A673 (cell line): ENCODE measurements at regions not wholly inside any gene's neighbourhood (a gene's known extent, or its start where the extent isn't known, plus 50 kb on each side); places are given as distances from the start of the nearest gene placed in this dataset.

Source experiments
- BruUV-seq: library from RNA; stranded (reverse); fragments of 400-500 nt; replicated peaks from 2 replicates; lab custom pipeline; 2021; lab: Mats Ljungman, UMichigan
- CTCF ChIA-PET: fragments of 300-600 bp; sonication (Branson Sonifier 250); formaldehyde crosslinking; loops from one replicate; lab custom pipeline; 2022; ENCODE audit warnings: antibody characterized with exemption; lab: Charles Lee
- POLR2A ChIA-PET: fragments of 300-600 bp; sonication (Branson Sonifier 250); formaldehyde crosslinking; loops from one replicate; lab custom pipeline; 2022; ENCODE audit warnings: antibody characterized with exemption; ENCODE audit not compliant: low non-redundant PET; lab: Charles Lee
- DNase-seq: peaks from one replicate; pipeline ENCODE4 v3.0.0-alpha.2; 2015; ENCODE audit warnings: low spot score
- H3K27ac ChIP-seq: fragments of 200-600 bp; sonication (generic); 2 replicates; pipeline ENCODE4 v1.5.1; 2016; ENCODE audit warnings: mixed run types, low read depth, mild to moderate bottlenecking, mixed read lengths, antibody characterized with exemption, low read length; ENCODE audit not compliant: poor library complexity, severe bottlenecking
- H3K27me3 ChIP-seq: fragments of 200-600 bp; sonication (generic); replicated peaks from 2 replicates; pipeline ENCODE4 v1.6.1; 2017; ENCODE audit warnings: mixed run types, low read depth, mild to moderate bottlenecking, mixed read lengths, antibody characterized with exemption, low read length; ENCODE audit not compliant: insufficient read depth, poor library complexity
- H3K36me3 ChIP-seq: fragments of 200-600 bp; sonication (generic); 2 replicates; pipeline ENCODE4 v1.6.1; 2016; ENCODE audit warnings: mixed run types, mild to moderate bottlenecking, mixed read lengths, antibody characterized with exemption, low read length; ENCODE audit not compliant: insufficient read depth, poor library complexity, severe bottlenecking
- H3K4me1 ChIP-seq: fragments of 200-600 bp; sonication (generic); 2 replicates; pipeline ENCODE4 v1.6.1; 2017; ENCODE audit warnings: mixed run types, mild to moderate bottlenecking, mixed read lengths, antibody characterized with exemption, low read length; ENCODE audit not compliant: insufficient read depth, poor library complexity, severe bottlenecking
- H3K4me3 ChIP-seq: fragments of 200-600 bp; sonication (generic); 2 replicates; pipeline ENCODE4 v1.5.1; 2016; ENCODE audit warnings: low read depth, mixed run types, mild to moderate bottlenecking, mixed read lengths, low read length; ENCODE audit not compliant: poor library complexity, severe bottlenecking
- H3K9me3 ChIP-seq: fragments of 200-600 bp; sonication (generic); 2 replicates; pipeline ENCODE4 v1.6.1; 2016; ENCODE audit warnings: mixed run types, low read depth, mild to moderate bottlenecking, mixed read lengths, antibody characterized with exemption, low read length; ENCODE audit not compliant: poor library complexity, severe bottlenecking
- CTCF ChIP-seq: fragments of 300-800, 200-600 bp; sonication (generic); conservative IDR thresholded peaks from 2 replicates; pipeline ENCODE4 v1.5.1; 2017; ENCODE audit warnings: low read depth, mild to moderate bottlenecking, antibody characterized with exemption, low read length, moderate library complexity, mixed read lengths
- EZH2 ChIP-seq: fragments of 200-600 bp; sonication (generic); IDR thresholded peaks from 2 replicates; pipeline ENCODE4 v1.6.1; 2017; ENCODE audit warnings: borderline replicate concordance, low read depth, mild to moderate bottlenecking, mixed read lengths, antibody characterized with exemption, low read length; ENCODE audit not compliant: poor library complexity, severe bottlenecking
- intact Hi-C: fragments of 100-400 bp; cut with micrococcal nuclease; formaldehyde crosslinking; loops from one replicate; pipeline ENCODE4 v1.10.0; 2022; ENCODE audit not compliant: unreplicated experiment

DNA sequence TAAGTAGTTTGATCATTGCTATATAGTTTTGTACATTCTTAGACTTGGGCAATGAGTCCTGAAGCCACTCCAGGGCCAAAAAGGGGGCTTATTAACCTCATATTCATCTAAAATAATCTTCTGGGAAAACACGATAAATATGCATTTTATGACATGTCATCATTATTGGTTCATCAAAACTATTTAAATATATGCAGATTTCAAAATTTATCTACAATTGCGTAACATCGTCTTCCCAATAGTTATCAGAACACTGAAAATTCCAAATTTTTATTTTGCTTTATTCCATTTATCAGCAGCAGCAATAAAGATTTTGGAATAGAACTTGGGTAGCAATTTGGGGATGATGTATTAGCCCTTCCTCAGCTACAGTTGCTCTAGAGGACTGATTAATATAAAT, 550.0 kb downstream of the IQCM start:
- no peak overlapping the region for H3K4me3 ChIP-seq
- H3K27ac ChIP-seq, result peak overlapping the region; percentile 51
- no peaks in the 10 kb centered on the region for H3K27me3 ChIP-seq
- TF ChIP-seq CTCF (no peak), EZH2 (no peak)
- POLR2A ChIA-PET, result no interaction called here
- DNase-seq, result no peak
- intact Hi-C loops, result loop anchor here (2.0 to 10.0 kb wide), 4 partner anchors 81 to 821 kb away; partner anchors contain the start of gene NR3C2
- BruUV-seq, result TSS peak; percentile 15
- H3K4me1 ChIP-seq, result peaks cover 54% of the 10 kb centered on the region
- H3K36me3 ChIP-seq, result no peaks in the 10 kb centered on the region
- no peaks in the 10 kb centered on the region for H3K9me3 ChIP-seq
- CTCF ChIA-PET, result interaction anchor here (0.6 to 0.7 kb wide), 2 partner anchors 413 to 1399 kb away, joined by 3 read pairs; no protein-coding TSS in a partner anchor

DNA sequence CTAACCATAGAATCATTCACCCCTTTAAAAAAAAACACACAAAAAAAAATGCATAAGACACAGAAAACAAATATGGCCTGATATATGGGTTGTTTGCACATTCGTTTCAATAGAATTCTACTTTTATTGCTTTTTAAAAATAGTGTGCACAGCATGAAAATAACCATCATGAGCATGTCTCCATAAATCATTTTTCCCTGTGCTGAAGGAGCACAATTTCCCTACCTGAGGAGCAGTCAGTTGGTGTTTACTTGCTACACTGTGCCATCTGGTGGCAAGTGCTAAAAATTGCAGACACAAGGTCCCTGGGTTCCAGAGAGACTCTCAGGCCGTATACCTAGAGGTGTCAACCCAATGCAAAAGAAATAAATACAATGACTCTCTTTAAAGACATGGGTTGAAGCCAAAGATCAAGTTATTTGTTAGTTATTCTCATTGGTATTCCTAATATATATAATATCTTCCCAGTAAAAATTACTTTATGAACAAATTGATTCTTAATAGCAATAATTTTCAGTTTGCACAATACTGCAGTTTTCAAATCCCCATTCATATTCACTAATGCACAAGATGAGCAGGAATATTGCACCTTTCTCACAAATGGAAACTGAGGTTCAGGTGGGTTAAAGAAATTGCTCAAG, 551.4 kb downstream of the IQCM start:
- intact Hi-C loops, result loop anchor here (2.0 to 10.0 kb wide), 4 partner anchors 232 to 819 kb away; partner anchors contain the start of gene NR3C2
- peak; percentile 84 for DNase-seq
- ChIA-PET CTCF (interaction anchor here (0.5 to 0.7 kb wide), 2 partner anchors 336 to 818 kb away, joined by 4 to 5 read pairs; no protein-coding TSS in a partner anchor), POLR2A (no interaction called here)
- Histone ChIP-seq H3K27me3 (no peaks in the 10 kb centered on the region), H3K27ac (no peak overlapping the region), H3K4me1 (peaks cover 64% of the 10 kb centered on the region), H3K36me3 (no peaks in the 10 kb centered on the region), H3K4me3 (no peak overlapping the region), H3K9me3 (no peaks in the 10 kb centered on the region)
- TF ChIP-seq EZH2, result no peak
- peak; percentile 77 for TF ChIP-seq CTCF
- no TSS peak for BruUV-seq

GRCh38 chr4:149248191-149248764, 567.4 kb downstream of the IQCM start:
- BruUV-seq, result no TSS peak
- H3K36me3 ChIP-seq, result peaks cover 5% of the 10 kb centered on the region
- H3K4me1 ChIP-seq, result peaks cover 7% of the 10 kb centered on the region
- no peak for TF ChIP-seq EZH2
- TF ChIP-seq CTCF, result no peak
- intact Hi-C loops, result no loop called here
- POLR2A ChIA-PET, result interaction anchor here (0.6 kb wide), 2 partner anchors 22 to 1468 kb away, joined by 4 to 5 read pairs; no protein-coding TSS in a partner anchor
- H3K4me3 ChIP-seq, result no peak overlapping the region
- H3K27ac ChIP-seq, result no peak overlapping the region
- CTCF ChIA-PET, result no interaction called here
- no peak for DNase-seq
- no peaks in the 10 kb centered on the region for H3K9me3 ChIP-seq
- no peaks in the 10 kb centered on the region for H3K27me3 ChIP-seq
